ENCODE measurements at regions not wholly inside any gene's neighbourhood (a gene's known extent, or its start where the extent isn't known, plus 50 kb on each side); places are given as distances from the start of the nearest gene placed in this dataset.

GRCh38 chr13:106096661-106097092 lies 438.8 kb downstream of the EFNB2 start (continued):
- peak; percentile 99 for TF ChIP-seq PRDM4 (tag by site-specific recombination; IDR thresholded peaks at IDR 0.05)
- TF ChIP-seq ZBTB6 (tag by site-specific recombination; IDR thresholded peaks at IDR 0.05) = no peak
- TF ChIP-seq ZNF37A (tag by site-specific recombination; IDR thresholded peaks at IDR 0.05) = no peak
- no peak for TF ChIP-seq SALL2 (tag by site-specific recombination; IDR thresholded peaks at IDR 0.05; ENCODE audit: borderline replicate concordance)
- no peak for TF ChIP-seq RBAK (tag by site-specific recombination; IDR thresholded peaks at IDR 0.05)
- TF ChIP-seq ZNF394 (tag by site-specific recombination; IDR thresholded peaks at IDR 0.05; ENCODE audit: borderline replicate concordance) = peak; percentile 78; the same call in 1 of the 2 replicates
- no peak for TF ChIP-seq ZNF585B (tag by site-specific recombination; IDR thresholded peaks at IDR 0.05)
- TF ChIP-seq, protein P1, sequence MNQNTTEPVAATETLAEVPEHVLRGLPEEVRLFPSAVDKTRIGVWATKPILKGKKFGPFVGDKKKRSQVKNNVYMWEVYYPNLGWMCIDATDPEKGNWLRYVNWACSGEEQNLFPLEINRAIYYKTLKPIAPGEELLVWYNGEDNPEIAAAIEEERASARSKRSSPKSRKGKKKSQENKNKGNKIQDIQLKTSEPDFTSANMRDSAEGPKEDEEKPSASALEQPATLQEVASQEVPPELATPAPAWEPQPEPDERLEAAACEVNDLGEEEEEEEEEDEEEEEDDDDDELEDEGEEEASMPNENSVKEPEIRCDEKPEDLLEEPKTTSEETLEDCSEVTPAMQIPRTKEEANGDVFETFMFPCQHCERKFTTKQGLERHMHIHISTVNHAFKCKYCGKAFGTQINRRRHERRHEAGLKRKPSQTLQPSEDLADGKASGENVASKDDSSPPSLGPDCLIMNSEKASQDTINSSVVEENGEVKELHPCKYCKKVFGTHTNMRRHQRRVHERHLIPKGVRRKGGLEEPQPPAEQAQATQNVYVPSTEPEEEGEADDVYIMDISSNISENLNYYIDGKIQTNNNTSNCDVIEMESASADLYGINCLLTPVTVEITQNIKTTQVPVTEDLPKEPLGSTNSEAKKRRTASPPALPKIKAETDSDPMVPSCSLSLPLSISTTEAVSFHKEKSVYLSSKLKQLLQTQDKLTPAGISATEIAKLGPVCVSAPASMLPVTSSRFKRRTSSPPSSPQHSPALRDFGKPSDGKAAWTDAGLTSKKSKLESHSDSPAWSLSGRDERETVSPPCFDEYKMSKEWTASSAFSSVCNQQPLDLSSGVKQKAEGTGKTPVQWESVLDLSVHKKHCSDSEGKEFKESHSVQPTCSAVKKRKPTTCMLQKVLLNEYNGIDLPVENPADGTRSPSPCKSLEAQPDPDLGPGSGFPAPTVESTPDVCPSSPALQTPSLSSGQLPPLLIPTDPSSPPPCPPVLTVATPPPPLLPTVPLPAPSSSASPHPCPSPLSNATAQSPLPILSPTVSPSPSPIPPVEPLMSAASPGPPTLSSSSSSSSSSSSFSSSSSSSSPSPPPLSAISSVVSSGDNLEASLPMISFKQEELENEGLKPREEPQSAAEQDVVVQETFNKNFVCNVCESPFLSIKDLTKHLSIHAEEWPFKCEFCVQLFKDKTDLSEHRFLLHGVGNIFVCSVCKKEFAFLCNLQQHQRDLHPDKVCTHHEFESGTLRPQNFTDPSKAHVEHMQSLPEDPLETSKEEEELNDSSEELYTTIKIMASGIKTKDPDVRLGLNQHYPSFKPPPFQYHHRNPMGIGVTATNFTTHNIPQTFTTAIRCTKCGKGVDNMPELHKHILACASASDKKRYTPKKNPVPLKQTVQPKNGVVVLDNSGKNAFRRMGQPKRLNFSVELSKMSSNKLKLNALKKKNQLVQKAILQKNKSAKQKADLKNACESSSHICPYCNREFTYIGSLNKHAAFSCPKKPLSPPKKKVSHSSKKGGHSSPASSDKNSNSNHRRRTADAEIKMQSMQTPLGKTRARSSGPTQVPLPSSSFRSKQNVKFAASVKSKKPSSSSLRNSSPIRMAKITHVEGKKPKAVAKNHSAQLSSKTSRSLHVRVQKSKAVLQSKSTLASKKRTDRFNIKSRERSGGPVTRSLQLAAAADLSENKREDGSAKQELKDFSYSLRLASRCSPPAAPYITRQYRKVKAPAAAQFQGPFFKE (tag by site-specific recombination; IDR thresholded peaks at IDR 0.05; ENCODE audit: borderline replicate concordance) = no peak
- TF ChIP-seq ZNF48 (tag by site-specific recombination; IDR thresholded peaks at IDR 0.05) = no peak
- TF ChIP-seq ZNF350 (tag by site-specific recombination; IDR thresholded peaks at IDR 0.05) = no peak
- TF ChIP-seq, protein P2, sequence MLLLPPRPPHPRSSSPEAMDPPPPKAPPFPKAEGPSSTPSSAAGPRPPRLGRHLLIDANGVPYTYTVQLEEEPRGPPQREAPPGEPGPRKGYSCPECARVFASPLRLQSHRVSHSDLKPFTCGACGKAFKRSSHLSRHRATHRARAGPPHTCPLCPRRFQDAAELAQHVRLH (tag by site-specific recombination; IDR thresholded peaks at IDR 0.05) = no peak
- TF ChIP-seq ZNF837 (tag by site-specific recombination; IDR thresholded peaks at IDR 0.05) = no peak
- TF ChIP-seq ZNF560 (tag by site-specific recombination; IDR thresholded peaks at IDR 0.05; ENCODE audit: borderline replicate concordance) = no peak
- no peak for TF ChIP-seq ZFHX2 (tag by site-specific recombination; conservative IDR thresholded peaks at IDR 0.05)
- TF ChIP-seq ZBTB1 (tag by site-specific recombination; IDR thresholded peaks at IDR 0.05) = peak; percentile 53; the same call in 1 of the 2 replicates
- 0 out of 2 replicates have a peak, but pooled peaks have one; percentile 19 for TF ChIP-seq ZNF341 (tag by site-specific recombination; IDR thresholded peaks at IDR 0.05; ENCODE audit: low read depth)
- TF ChIP-seq HOXD13 (CRISPR knock-in tag; IDR thresholded peaks at IDR 0.05; ENCODE audit: borderline replicate concordance) = peak; percentile 83; the same call in 1 of the 2 replicates
- TF ChIP-seq, protein P3, sequence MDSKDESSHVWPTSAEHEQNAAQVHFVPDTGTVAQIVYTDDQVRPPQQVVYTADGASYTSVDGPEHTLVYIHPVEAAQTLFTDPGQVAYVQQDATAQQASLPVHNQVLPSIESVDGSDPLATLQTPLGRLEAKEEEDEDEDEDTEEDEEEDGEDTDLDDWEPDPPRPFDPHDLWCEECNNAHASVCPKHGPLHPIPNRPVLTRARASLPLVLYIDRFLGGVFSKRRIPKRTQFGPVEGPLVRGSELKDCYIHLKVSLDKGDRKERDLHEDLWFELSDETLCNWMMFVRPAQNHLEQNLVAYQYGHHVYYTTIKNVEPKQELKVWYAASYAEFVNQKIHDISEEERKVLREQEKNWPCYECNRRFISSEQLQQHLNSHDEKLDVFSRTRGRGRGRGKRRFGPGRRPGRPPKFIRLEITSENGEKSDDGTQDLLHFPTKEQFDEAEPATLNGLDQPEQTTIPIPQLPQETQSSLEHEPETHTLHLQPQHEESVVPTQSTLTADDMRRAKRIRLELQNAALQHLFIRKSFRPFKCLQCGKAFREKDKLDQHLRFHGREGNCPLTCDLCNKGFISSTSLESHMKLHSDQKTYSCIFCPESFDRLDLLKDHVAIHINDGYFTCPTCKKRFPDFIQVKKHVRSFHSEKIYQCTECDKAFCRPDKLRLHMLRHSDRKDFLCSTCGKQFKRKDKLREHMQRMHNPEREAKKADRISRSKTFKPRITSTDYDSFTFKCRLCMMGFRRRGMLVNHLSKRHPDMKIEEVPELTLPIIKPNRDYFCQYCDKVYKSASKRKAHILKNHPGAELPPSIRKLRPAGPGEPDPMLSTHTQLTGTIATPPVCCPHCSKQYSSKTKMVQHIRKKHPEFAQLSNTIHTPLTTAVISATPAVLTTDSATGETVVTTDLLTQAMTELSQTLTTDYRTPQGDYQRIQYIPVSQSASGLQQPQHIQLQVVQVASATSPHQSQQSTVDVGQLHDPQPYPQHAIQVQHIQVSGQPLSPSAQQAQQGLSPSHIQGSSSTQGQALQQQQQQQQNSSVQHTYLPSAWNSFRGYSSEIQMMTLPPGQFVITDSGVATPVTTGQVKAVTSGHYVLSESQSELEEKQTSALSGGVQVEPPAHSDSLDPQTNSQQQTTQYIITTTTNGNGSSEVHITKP (tag by site-specific recombination; IDR thresholded peaks at IDR 0.05) = peak; percentile 25; the same call in 1 of the 2 replicates
- TF ChIP-seq ZIC2 (tag by site-specific recombination; IDR thresholded peaks at IDR 0.05) = peak; percentile 37
- TF ChIP-seq GFI1B (tag by site-specific recombination; IDR thresholded peaks at IDR 0.05) = peak; percentile 85; the same call in 1 of the 2 replicates
- no peak for TF ChIP-seq GLI4 (tag by site-specific recombination; IDR thresholded peaks at IDR 0.05)
- peak; percentile 93 for TF ChIP-seq GLI2 (tag by site-specific recombination; IDR thresholded peaks at IDR 0.05; ENCODE audit: borderline replicate concordance, low read depth)
- TF ChIP-seq ZNF146 (tag by site-specific recombination; IDR thresholded peaks at IDR 0.05) = 0 out of 2 replicates have a peak, but pooled peaks have one; percentile 5
- TF ChIP-seq ZNF785 (tag by site-specific recombination; IDR thresholded peaks at IDR 0.05) = no peak
- no peak for TF ChIP-seq ZNF623 (tag by site-specific recombination; IDR thresholded peaks at IDR 0.05)
- no peak for TF ChIP-seq ZNF354C (tag by site-specific recombination; IDR thresholded peaks at IDR 0.05; ENCODE audit: borderline replicate concordance, low read depth)
- TF ChIP-seq ZNF629 (tag by site-specific recombination; IDR thresholded peaks at IDR 0.05) = peak; percentile 86
- no peak for TF ChIP-seq ZNF416 (tag by site-specific recombination; IDR thresholded peaks at IDR 0.05)
